ENCODE measurements at regions not wholly inside any gene's neighbourhood (a gene's known extent, or its start where the extent isn't known, plus 50 kb on each side); places are given as distances from the start of the nearest gene placed in this dataset.
"Not testable (repeated sequence)": the region's sequence is repeated elsewhere in the genome, so short reads cannot be mapped to it uniquely, and the experiment has no call there.

DNA sequence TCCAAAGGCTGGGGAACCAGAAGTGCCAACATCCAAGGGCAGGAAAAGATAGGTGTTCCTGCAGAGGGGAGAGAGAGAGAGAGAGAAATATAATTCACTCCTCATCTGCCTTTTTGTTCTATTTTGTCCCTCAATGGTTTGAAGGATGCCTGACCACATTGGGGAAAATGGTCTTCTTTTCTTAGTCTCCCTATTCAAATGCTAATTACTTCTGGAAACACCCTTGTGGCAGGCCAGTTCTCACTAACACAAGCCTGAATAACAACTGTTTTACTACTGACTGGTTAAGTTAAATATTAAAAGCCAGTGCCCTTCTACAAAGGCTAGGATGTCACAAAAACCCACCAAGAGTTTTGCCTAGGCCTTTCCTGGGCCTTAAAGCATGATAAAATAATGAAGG, 425.4 kb upstream of the HTR1E start:
- Histone ChIP-seq H3K9me3 (ENCODE audit: control insufficient read depth, insufficient read depth, low read length) (no peaks in the 10 kb centered on the region), H3K4me1 (ENCODE audit: control insufficient read depth, insufficient read depth, low read length) (no peaks in the 10 kb centered on the region), H3K27me3 (ENCODE audit: control insufficient read depth, insufficient read depth, low read length) (no peaks in the 10 kb centered on the region), H3K4me3 (ENCODE audit: low read depth, low read length) (no peak overlapping the region), H3K9ac (ENCODE audit: low read depth, low read length) (no peak overlapping the region), H3K36me3 (ENCODE audit: control insufficient read depth, insufficient read depth, low read length) (no peaks in the 10 kb centered on the region)

- no peaks in the 10 kb centered on the region for H3K36me3 ChIP-seq (ENCODE audit: control insufficient read depth, insufficient read depth, low read length)
- H3K27me3 ChIP-seq (ENCODE audit: control insufficient read depth, insufficient read depth, low read length), result no peaks in the 10 kb centered on the region
- no peaks in the 10 kb centered on the region for H3K4me1 ChIP-seq (ENCODE audit: control insufficient read depth, insufficient read depth, low read length)
- H3K4me3 ChIP-seq (ENCODE audit: low read depth, low read length), result no peak overlapping the region
- no peaks in the 10 kb centered on the region for H3K9me3 ChIP-seq (ENCODE audit: control insufficient read depth, insufficient read depth, low read length)
- H3K9ac ChIP-seq (ENCODE audit: low read depth, low read length), result no peak overlapping the region
These were observed 429.1 kb upstream of the HTR1E start for GRCh38 chr6:86508230-86508629.

DNA sequence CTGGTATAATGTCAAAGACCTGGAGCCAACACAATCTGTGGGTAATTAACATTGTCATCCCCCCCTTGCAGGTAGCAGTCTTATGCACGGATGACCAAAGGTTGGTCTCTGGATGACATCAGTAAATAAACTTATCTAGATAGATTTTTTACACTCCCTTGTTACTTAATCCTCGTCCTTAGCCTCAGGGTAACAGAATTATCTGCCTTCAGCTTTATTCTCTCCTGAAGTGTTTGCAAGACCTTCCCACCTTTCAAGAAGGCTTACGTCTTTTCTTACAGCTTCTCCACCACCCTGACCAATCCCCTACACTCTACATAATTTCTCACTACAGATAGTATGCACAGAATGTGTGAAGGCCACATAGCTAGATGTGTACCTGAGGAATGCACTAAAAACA, 434.8 kb upstream of the HTR1E start:
- H3K36me3 ChIP-seq (ENCODE audit: control insufficient read depth, insufficient read depth, low read length), result no peaks in the 10 kb centered on the region
- no peak overlapping the region for H3K4me3 ChIP-seq (ENCODE audit: low read depth, low read length)
- no peaks in the 10 kb centered on the region for H3K4me1 ChIP-seq (ENCODE audit: control insufficient read depth, insufficient read depth, low read length)
- no peaks in the 10 kb centered on the region for H3K27me3 ChIP-seq (ENCODE audit: control insufficient read depth, insufficient read depth, low read length)
- H3K9ac ChIP-seq (ENCODE audit: low read depth, low read length), result no peak overlapping the region
- peaks cover 8% of the 10 kb centered on the region for H3K9me3 ChIP-seq (ENCODE audit: control insufficient read depth, insufficient read depth, low read length)

- no peak overlapping the region for H3K9ac ChIP-seq (ENCODE audit: low read depth, low read length)
- no peak overlapping the region for H3K4me3 ChIP-seq (ENCODE audit: low read depth, low read length)
- H3K27me3 ChIP-seq (ENCODE audit: control insufficient read depth, insufficient read depth, low read length), result no peaks in the 10 kb centered on the region
- no peaks in the 10 kb centered on the region for H3K36me3 ChIP-seq (ENCODE audit: control insufficient read depth, insufficient read depth, low read length)
- H3K9me3 ChIP-seq (ENCODE audit: control insufficient read depth, insufficient read depth, low read length), result peaks cover 8% of the 10 kb centered on the region
- H3K4me1 ChIP-seq (ENCODE audit: control insufficient read depth, insufficient read depth, low read length), result no peaks in the 10 kb centered on the region
These were observed 437.3 kb upstream of the HTR1E start for GRCh38 chr6:86500035-86500434.

DNA sequence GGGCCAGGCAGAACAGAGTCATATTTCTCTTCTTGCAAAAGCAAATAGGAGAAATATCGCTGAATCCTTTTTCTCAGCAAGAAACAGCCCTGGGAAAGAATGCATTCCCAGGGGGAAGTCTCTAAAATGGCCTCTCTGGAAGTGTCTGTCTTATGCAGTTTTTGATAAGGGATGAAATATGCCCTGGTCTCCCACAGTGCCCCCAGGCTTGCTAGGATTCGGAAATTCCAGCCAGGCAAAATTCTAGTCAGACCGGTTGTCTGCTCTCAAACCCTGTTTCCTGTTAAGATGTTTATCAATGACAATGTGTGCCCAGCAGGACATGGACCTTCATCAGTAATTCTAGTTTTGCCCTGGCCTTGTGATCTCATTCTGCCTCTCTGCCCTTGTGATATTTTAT, 448.3 kb upstream of the HTR1E start:
- H3K9me3 ChIP-seq (ENCODE audit: control insufficient read depth, insufficient read depth, low read length); H3K4me1 ChIP-seq (ENCODE audit: control insufficient read depth, insufficient read depth, low read length); H3K9ac ChIP-seq (ENCODE audit: low read depth, low read length); H3K27me3 ChIP-seq (ENCODE audit: control insufficient read depth, insufficient read depth, low read length); H3K36me3 ChIP-seq (ENCODE audit: control insufficient read depth, insufficient read depth, low read length); H3K4me3 ChIP-seq (ENCODE audit: low read depth, low read length): not testable (repeated sequence)

- Histone ChIP-seq H3K4me1 (ENCODE audit: control insufficient read depth, insufficient read depth, low read length) (no peaks in the 10 kb centered on the region), H3K36me3 (ENCODE audit: control insufficient read depth, insufficient read depth, low read length) (no peaks in the 10 kb centered on the region), H3K4me3 (ENCODE audit: low read depth, low read length) (no peak overlapping the region), H3K9me3 (ENCODE audit: control insufficient read depth, insufficient read depth, low read length) (no peaks in the 10 kb centered on the region), H3K9ac (ENCODE audit: low read depth, low read length) (no peak overlapping the region), H3K27me3 (ENCODE audit: control insufficient read depth, insufficient read depth, low read length) (no peaks in the 10 kb centered on the region)
These were observed 449.6 kb upstream of the HTR1E start for GRCh38 chr6:86487660-86488221.

GRCh38 chr6:86478316-86478715, 459.0 kb upstream of the HTR1E start:
- H3K9ac ChIP-seq (ENCODE audit: low read depth, low read length); H3K9me3 ChIP-seq (ENCODE audit: control insufficient read depth, insufficient read depth, low read length); H3K4me3 ChIP-seq (ENCODE audit: low read depth, low read length); H3K27me3 ChIP-seq (ENCODE audit: control insufficient read depth, insufficient read depth, low read length); H3K36me3 ChIP-seq (ENCODE audit: control insufficient read depth, insufficient read depth, low read length); H3K4me1 ChIP-seq (ENCODE audit: control insufficient read depth, insufficient read depth, low read length): not testable (repeated sequence)

- no peaks in the 10 kb centered on the region for H3K36me3 ChIP-seq (ENCODE audit: control insufficient read depth, insufficient read depth, low read length)
- H3K9me3 ChIP-seq (ENCODE audit: control insufficient read depth, insufficient read depth, low read length), result no peaks in the 10 kb centered on the region
- no peaks in the 10 kb centered on the region for H3K4me1 ChIP-seq (ENCODE audit: control insufficient read depth, insufficient read depth, low read length)
- H3K4me3 ChIP-seq (ENCODE audit: low read depth, low read length), result no peak overlapping the region
- no peaks in the 10 kb centered on the region for H3K27me3 ChIP-seq (ENCODE audit: control insufficient read depth, insufficient read depth, low read length)
- H3K9ac ChIP-seq (ENCODE audit: low read depth, low read length), result no peak overlapping the region
These were observed 459.7 kb upstream of the HTR1E start for GRCh38 chr6:86477500-86478148.

DNA sequence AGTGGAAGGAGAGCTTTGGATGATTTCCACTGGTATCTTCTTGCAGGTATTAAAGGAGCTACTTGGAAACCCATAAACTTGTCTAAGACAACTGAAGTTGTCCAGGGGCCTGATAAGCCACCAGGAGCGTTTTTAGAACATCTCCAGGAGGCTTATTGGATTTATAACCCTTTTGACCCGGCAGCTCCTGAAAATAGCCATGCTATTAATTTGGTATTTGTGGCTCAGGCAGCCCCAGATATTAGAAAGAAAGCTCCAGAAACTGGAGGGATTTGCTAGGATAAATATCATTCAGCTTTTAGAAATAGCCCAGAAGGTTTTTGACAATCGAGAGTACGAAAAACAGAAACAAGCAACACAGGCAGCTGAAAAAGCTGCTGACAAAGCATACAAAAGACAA, 461.0 kb upstream of the HTR1E start:
- Histone ChIP-seq H3K4me3 (ENCODE audit: low read depth, low read length) (no peak overlapping the region), H3K36me3 (ENCODE audit: control insufficient read depth, insufficient read depth, low read length) (no peaks in the 10 kb centered on the region), H3K4me1 (ENCODE audit: control insufficient read depth, insufficient read depth, low read length) (no peaks in the 10 kb centered on the region), H3K27me3 (ENCODE audit: control insufficient read depth, insufficient read depth, low read length) (no peaks in the 10 kb centered on the region), H3K9ac (ENCODE audit: low read depth, low read length) (no peak overlapping the region), H3K9me3 (ENCODE audit: control insufficient read depth, insufficient read depth, low read length) (no peaks in the 10 kb centered on the region)

DNA sequence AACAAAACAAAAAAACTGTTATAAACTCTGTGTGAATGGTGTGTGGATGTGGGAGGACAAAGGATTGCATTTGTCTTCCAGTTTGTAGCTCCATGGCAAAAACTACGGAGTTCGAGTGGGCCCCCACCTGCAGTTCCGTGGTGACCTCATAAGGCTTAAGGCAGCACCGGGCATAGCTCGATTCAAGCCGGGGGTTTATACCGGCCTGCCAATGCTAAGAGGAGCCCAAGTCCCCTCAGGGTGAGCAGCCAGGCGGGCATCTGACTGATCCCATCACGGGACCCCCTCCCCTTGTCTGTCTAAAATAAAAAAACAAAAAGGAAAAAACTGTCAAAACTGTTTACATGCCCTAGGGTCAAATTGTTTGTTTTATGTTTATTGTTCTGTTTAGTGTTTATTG, 463.2 kb upstream of the HTR1E start:
- Histone ChIP-seq H3K4me1 (ENCODE audit: control insufficient read depth, insufficient read depth, low read length) (no peaks in the 10 kb centered on the region), H3K36me3 (ENCODE audit: control insufficient read depth, insufficient read depth, low read length) (no peaks in the 10 kb centered on the region), H3K4me3 (ENCODE audit: low read depth, low read length) (no peak overlapping the region), H3K9me3 (ENCODE audit: control insufficient read depth, insufficient read depth, low read length) (no peaks in the 10 kb centered on the region), H3K27me3 (ENCODE audit: control insufficient read depth, insufficient read depth, low read length) (no peaks in the 10 kb centered on the region), H3K9ac (ENCODE audit: low read depth, low read length) (no peak overlapping the region)

DNA sequence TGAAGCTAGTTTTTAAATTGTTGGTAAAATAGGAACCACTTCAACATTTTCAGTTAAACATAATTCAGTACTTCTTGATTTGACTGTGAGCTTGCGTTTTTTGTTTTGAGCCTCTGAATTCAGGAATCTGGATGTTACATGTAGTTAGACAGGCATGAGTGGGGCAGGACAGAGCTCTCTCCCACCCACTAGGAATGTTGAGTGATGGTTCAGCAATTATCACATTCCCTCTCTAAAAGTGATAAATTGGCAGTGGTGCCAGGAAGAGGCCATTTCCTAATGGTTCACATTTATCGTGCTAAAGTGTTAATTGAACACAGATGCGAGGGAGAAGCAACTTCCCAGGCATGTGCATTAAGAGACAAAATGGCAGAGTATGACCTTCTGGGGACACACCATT, 465.5 kb upstream of the HTR1E start:
- Histone ChIP-seq H3K9me3 (ENCODE audit: control insufficient read depth, insufficient read depth, low read length) (no peaks in the 10 kb centered on the region), H3K4me1 (ENCODE audit: control insufficient read depth, insufficient read depth, low read length) (no peaks in the 10 kb centered on the region), H3K36me3 (ENCODE audit: control insufficient read depth, insufficient read depth, low read length) (no peaks in the 10 kb centered on the region), H3K4me3 (ENCODE audit: low read depth, low read length) (no peak overlapping the region), H3K27me3 (ENCODE audit: control insufficient read depth, insufficient read depth, low read length) (no peaks in the 10 kb centered on the region), H3K9ac (ENCODE audit: low read depth, low read length) (no peak overlapping the region)

DNA sequence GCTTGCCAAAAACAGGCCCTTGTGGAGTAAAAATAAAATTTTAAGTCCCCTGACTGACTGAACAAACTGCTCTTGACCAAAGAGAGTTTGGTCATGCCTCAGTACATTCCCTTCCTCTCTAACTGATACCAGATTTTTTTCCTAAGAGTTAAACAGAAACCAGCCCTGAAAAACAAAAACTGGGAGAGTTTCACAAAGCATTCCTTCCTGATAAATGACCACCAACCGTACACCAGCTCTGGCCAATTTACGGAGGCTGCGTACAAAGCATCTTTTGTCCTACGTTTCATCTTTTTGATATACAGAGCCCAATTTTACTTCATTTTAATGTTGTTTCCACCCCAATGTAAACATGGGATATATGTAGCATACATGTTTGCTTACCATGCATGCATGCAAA, 477.4 kb upstream of the HTR1E start:
- Histone ChIP-seq H3K9me3 (ENCODE audit: control insufficient read depth, insufficient read depth, low read length) (peaks cover 1% of the 10 kb centered on the region), H3K36me3 (ENCODE audit: control insufficient read depth, insufficient read depth, low read length) (no peaks in the 10 kb centered on the region), H3K4me3 (ENCODE audit: low read depth, low read length) (no peak overlapping the region), H3K27me3 (ENCODE audit: control insufficient read depth, insufficient read depth, low read length) (no peaks in the 10 kb centered on the region), H3K9ac (ENCODE audit: low read depth, low read length) (no peak overlapping the region), H3K4me1 (ENCODE audit: control insufficient read depth, insufficient read depth, low read length) (no peaks in the 10 kb centered on the region)
